IPS-18a (cell line): ENCODE measurements at regions not wholly inside any gene's neighbourhood (a gene's known extent, or its start where the extent isn't known, plus 50 kb on each side); places are given as distances from the start of the nearest gene placed in this dataset.

ENCODE experiments used
- H3K27ac ChIP-seq: one replicate; pipeline ENCODE4 v1.5.1; 2013; ENCODE audit warnings: low read length
- H3K27me3 ChIP-seq: one replicate; pipeline ENCODE4 v1.6.1; 2013; ENCODE audit warnings: mild to moderate bottlenecking, low read length; ENCODE audit not compliant: control insufficient read depth, insufficient read depth
- H3K36me3 ChIP-seq: one replicate; pipeline ENCODE4 v1.6.1; 2013; ENCODE audit warnings: low read depth, low read length; ENCODE audit not compliant: control insufficient read depth
- H3K4me1 ChIP-seq: one replicate; pipeline ENCODE4 v1.6.1; 2013; ENCODE audit warnings: low read depth, low read length; ENCODE audit not compliant: control insufficient read depth
- H3K4me3 ChIP-seq: one replicate; pipeline ENCODE4 v1.5.1; 2013; ENCODE audit warnings: low read length
- H3K9ac ChIP-seq: one replicate; pipeline ENCODE4 v1.6.1; 2013; ENCODE audit warnings: mild to moderate bottlenecking, low read length, moderate library complexity
- H3K9me3 ChIP-seq: one replicate; pipeline ENCODE4 v1.6.1; 2013; ENCODE audit warnings: low read depth, low read length; ENCODE audit not compliant: control insufficient read depth

DNA sequence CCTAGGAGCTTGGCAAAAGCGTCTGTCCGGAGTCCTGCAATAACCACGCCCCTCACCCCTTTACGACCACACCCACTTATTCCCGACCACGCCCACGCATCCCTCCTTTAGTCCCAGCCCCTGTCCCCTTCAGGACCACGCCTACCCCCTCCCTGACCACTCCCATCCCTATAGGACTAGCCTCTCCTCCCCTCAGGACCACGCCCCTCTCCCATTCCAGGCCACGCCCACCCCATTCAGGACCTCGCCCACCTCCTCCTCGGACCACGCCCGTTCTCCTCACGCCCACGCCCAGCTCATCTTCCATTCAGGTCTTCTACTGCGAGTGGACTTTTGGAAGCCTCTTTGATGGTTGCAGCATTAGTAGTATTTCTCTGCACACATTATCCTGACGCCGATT lies 131.2 kb upstream of the STX18 start:
- Histone ChIP-seq H3K27me3 (peaks cover 31% of the 10 kb centered on the region), H3K4me1 (peaks cover 22% of the 10 kb centered on the region), H3K9me3 (no peaks in the 10 kb centered on the region), H3K27ac (no peak overlapping the region), H3K36me3 (no peaks in the 10 kb centered on the region), H3K9ac (no peak overlapping the region), H3K4me3 (no peak overlapping the region)

DNA sequence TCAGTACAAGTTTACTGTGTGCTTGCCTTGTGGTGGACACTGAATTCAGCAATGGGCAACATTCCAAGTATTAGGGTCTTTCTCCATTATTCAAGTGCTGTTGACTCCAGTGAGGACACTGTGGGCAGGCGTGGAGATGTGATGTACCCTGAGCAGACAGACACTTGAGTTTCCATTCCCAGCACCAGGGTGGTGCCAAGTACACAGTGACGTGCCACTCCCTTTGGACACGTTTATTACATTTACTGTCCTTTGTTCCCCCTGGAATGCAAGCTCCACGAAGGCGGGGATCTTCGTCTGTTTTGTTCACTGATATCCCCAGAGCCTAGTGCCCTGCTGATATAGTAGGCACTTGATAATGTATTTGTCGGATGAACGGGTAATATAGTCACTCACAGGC lies 130.6 kb upstream of the STX18 start:
- Histone ChIP-seq H3K36me3 (no peaks in the 10 kb centered on the region), H3K27ac (no peak overlapping the region), H3K4me1 (peaks cover 20% of the 10 kb centered on the region), H3K9me3 (no peaks in the 10 kb centered on the region), H3K27me3 (peaks cover 25% of the 10 kb centered on the region), H3K9ac (no peak overlapping the region), H3K4me3 (no peak overlapping the region)

DNA sequence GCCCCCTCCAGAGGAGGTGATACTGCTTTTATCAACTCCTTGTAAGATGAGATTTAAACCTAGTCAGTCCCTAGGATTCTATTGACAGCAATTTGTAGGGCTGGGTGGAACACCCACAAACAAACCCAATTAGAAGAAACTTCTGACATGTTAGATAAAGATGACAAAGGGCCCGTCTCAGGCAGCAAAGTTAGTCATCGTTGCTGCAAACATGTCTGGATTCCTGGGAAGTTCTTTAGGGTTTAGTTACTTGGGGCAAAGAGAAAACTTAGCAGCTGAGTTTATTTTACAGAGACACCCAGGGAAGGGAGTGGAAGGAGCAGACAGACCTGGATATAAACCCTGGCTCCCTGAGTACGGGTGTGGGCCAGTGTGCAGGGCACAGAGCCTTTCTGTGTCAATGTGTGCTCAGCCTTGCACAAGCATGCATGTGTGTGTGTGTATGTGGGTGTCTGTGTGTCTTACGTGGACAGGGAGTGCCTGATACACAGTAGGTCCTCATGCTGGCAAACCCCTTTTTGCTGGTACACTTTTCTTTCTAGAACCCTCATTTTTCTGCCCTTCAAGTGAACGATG lies 130.0 kb upstream of the STX18 start:
- Histone ChIP-seq H3K27ac (no peak overlapping the region), H3K27me3 (peaks cover 19% of the 10 kb centered on the region), H3K9ac (no peak overlapping the region), H3K36me3 (no peaks in the 10 kb centered on the region), H3K4me3 (no peak overlapping the region), H3K4me1 (peaks cover 25% of the 10 kb centered on the region), H3K9me3 (no peaks in the 10 kb centered on the region)

DNA sequence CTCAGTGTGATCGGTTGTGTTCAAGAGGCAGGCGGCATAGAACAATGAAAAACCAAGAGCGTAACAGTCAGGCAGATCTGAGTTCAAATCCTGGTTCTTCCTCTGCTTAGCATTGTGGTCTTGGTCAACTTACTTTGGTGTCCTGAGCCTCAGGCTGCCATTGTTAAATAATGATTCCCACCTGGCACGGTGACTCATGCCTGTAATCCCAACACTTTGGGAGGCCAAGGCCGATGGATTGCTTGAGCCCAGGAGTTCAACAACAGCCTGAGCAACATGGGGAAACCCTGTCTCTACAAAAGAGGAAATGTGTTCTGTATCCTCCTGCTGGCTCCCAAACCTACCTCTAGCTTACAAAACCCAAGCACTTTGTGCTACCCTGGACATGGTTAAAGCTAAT lies 129.0 kb upstream of the STX18 start:
- Histone ChIP-seq H3K36me3 (no peaks in the 10 kb centered on the region), H3K27me3 (peaks cover 10% of the 10 kb centered on the region), H3K9ac (no peak overlapping the region), H3K4me1 (peaks cover 35% of the 10 kb centered on the region), H3K4me3 (no peak overlapping the region), H3K9me3 (no peaks in the 10 kb centered on the region), H3K27ac (no peak overlapping the region)

DNA sequence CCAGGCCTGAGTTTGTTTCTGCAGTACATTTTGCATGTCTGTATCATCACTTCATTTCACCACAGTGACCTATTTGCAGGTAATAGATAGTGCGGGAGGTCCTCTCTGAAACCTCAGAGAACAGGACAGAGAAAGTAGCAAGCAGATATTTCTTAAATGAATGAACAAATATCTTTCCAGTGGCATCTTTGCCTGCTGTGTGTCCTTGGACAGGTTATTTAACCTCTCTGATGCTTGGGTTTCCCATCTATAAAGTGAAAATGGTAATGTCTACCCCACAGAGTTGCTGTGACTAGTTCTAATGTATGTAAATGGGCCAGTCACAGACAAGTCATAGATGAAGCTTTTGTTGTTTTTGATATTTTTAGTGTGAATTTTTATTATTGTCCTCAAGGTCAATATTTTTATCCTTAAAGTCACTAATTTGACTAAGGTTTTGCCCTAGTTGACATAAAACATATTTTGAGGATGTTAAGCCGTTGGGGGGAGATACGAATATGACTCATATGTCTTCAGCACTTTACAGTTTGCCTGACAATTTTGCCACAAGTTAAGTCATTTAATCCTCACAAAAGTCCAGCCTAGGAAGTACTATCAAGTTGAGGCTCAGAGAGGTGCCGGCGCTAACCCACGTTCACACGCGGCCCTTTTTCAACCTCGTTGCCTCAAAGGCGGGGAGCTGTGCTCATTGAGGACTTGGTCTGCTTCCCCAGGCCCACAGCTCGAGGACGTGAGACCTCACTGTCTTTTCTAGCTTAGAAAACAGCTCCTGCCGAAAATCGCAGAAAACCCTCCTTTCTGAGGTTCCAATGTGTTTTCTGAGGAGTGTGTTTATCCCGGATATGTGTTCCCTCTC lies 126.7 kb upstream of the STX18 start:
- no peaks in the 10 kb centered on the region for H3K9me3 ChIP-seq
- no peak overlapping the region for H3K9ac ChIP-seq
- H3K27me3 ChIP-seq: peaks cover 10% of the 10 kb centered on the region
- no peaks in the 10 kb centered on the region for H3K36me3 ChIP-seq
- H3K27ac ChIP-seq: no peak overlapping the region
- peaks cover 40% of the 10 kb centered on the region for H3K4me1 ChIP-seq
- H3K4me3 ChIP-seq: no peak overlapping the region

DNA sequence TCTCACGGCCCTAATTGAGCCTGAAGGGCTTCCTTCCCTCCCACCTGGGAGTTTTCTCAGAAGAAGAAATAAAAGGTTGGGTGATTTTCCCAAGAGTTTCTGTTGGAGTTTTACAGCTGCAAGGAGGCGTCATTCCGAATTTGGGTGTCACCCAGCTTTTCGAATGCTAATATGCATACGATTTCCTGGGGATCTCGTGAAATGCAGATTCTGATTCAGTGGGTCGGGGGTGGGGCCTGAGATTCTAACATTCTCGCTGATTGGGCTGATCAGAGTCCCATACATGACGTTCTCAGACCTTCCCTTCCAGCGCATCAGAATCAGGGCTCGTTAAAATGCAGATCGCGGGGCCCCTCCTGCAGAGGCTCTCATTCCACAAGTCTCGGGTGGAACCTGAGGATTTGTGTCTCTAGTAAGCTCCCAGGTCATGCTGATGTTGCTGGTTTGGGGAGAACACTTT lies 125.8 kb upstream of the STX18 start:
- Histone ChIP-seq H3K4me1 (peaks cover 38% of the 10 kb centered on the region), H3K9ac (no peak overlapping the region), H3K36me3 (no peaks in the 10 kb centered on the region), H3K4me3 (peak overlapping the region; percentile 45), H3K27me3 (peaks cover 10% of the 10 kb centered on the region), H3K9me3 (no peaks in the 10 kb centered on the region), H3K27ac (peak overlapping the region; percentile 58)

DNA sequence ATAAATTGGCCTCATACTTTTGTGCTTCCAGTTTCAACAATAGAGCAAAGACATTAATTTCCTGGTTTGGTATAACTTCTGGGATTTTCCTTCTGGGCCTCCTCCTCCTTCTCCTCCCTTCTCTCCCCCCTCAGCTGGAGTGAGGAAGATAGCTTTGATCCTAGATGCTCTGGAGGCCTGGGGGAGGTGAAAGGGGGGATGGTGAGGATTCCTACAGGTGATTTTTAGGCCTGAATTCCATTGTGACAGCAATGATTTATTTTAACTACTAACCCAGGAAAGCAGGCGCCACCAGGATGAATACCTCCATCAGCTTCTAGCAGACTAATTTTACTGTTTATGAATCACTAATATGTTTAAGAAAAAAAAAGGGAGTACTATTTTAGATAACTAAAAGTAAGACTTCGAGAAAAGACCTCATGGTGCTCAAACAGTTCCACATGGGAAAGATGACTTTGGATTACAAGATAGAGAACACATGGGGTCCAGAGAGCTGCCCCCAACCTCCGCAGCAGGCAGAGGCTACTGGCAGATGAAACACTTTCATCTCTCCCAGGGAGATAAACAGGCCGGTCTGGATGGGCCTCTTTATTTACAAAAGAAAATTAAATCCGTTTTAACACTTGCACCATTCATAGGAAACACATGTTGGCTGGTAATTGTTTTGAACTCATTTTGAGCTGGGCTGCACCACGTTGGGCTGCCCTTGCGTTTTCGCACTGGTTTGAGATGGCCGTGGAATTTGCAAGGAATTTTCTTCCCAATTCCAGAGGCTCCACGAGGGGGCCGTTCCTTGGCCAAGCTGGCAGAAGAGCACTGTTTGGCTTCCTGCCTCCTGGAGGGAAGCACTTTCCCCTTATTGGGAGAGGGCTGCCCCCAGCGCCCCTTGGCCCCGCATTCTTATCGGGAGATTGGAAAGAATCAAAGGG lies 125.1 kb upstream of the STX18 start:
- Histone ChIP-seq H3K4me1 (peaks cover 36% of the 10 kb centered on the region), H3K4me3 (peak overlapping the region; percentile 45), H3K27ac (peak overlapping the region; percentile 58)

DNA sequence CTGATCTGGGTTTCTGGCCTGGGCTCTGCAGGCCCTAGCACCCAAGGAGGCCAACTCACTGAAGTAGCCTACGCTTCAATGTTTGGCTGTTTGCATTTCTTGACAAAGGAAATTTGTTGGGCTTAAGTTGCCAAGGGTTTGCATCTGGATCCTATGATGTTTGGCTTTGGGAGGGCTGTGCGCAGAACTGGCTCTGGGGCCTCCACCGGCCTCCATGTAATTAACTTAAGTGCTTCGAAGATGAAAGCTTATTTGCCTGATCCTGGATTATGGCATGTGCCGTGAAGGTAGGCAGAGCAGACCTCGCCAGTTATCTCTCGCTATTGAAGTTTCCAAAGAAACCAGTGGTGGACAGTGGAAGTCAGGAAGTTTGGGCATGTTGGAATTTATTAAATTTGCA lies 124.3 kb upstream of the STX18 start:
- H3K9me3 ChIP-seq: no peaks in the 10 kb centered on the region
- H3K9ac ChIP-seq: no peak overlapping the region
- peaks cover 36% of the 10 kb centered on the region for H3K4me1 ChIP-seq
- no peaks in the 10 kb centered on the region for H3K36me3 ChIP-seq
- H3K27ac ChIP-seq: no peak overlapping the region
- no peaks in the 10 kb centered on the region for H3K27me3 ChIP-seq
- H3K4me3 ChIP-seq: no peak overlapping the region

More for the DNA sequence above, 125.1 kb upstream of the STX18 start:
- Histone ChIP-seq H3K36me3 (no peaks in the 10 kb centered on the region), H3K9me3 (no peaks in the 10 kb centered on the region), H3K27me3 (peaks cover 4% of the 10 kb centered on the region), H3K9ac (no peak overlapping the region)

DNA sequence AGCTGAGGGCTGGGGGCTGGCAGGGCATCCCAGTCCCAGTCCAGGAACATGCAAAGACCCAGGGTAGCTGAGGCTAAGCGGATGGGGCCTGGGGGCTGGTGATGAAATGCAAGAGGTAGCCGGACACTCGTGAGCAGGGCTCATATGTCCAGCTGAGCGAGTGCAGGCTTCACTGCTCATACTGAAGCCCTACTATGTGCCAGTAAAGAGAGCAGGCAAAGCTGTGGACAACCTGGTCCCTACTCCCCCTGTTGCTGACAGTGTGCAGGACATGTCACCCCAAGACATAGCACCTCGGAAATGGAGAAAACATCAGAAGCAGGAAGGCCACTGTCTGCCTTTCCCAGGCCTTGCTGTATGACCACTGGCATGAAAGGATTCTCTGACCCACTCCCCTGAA lies 122.4 kb upstream of the STX18 start:
- H3K36me3 ChIP-seq: no peaks in the 10 kb centered on the region
- no peak overlapping the region for H3K9ac ChIP-seq
- H3K4me3 ChIP-seq: no peak overlapping the region
- H3K27ac ChIP-seq: no peak overlapping the region
- no peaks in the 10 kb centered on the region for H3K9me3 ChIP-seq
- no peaks in the 10 kb centered on the region for H3K27me3 ChIP-seq
- peaks cover 36% of the 10 kb centered on the region for H3K4me1 ChIP-seq

DNA sequence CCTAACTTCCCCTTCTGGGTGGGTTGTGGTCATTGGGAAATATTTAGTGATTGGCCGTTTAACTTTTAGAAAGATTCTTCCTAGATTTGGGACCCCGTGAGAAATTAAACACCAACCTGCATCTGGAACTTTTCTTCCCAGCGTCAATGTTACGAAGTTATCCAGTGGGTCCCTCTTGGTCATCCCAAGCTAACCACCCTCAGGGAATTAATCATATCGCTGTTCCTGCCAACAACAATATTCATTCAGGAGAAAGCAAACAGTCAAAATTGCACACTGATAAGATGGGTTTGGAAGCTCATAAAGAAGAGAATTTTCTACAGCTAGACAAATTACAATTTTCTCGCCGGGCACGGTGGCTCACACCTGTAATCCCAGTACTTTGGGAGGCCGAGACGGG lies 121.2 kb upstream of the STX18 start:
- Histone ChIP-seq H3K9ac (no peak overlapping the region), H3K27me3 (no peaks in the 10 kb centered on the region), H3K27ac (no peak overlapping the region), H3K4me1 (peaks cover 25% of the 10 kb centered on the region), H3K4me3 (no peak overlapping the region), H3K9me3 (no peaks in the 10 kb centered on the region), H3K36me3 (no peaks in the 10 kb centered on the region)

DNA sequence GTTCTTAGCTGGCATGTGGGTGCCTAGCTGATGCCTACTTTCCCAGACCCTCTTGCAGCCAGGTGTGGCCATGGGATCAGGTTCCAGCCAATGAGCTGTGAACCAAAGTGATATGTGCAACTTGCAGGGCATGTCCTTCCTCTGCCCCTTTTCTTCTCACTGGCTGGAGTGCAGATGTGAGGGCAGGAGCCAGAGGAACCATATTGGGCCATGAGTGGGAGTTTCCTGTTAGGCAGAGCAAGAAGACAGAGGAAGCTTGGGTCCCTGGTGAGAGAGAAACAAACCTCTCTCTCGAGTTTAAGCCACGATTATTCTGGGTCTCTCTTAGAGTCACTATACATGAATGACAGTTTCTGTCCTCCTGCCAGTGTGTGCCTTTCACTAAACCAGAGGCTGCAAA lies 120.4 kb upstream of the STX18 start:
- Histone ChIP-seq H3K27ac (no peak overlapping the region), H3K9ac (no peak overlapping the region), H3K4me3 (no peak overlapping the region), H3K27me3 (no peaks in the 10 kb centered on the region), H3K9me3 (no peaks in the 10 kb centered on the region), H3K4me1 (peaks cover 19% of the 10 kb centered on the region), H3K36me3 (no peaks in the 10 kb centered on the region)
